GM21717 (cell line): ENCODE measurements at regions not wholly inside any gene's neighbourhood (a gene's known extent, or its start where the extent isn't known, plus 50 kb on each side); places are given as distances from the start of the nearest gene placed in this dataset.
"Not testable (repeated sequence)": the region's sequence is repeated elsewhere in the genome, so short reads cannot be mapped to it uniquely, and the experiment has no call there.

Source experiments
- ATAC-seq: cut with Tn5 transposase; IDR thresholded peaks from one replicate; pipeline ENCODE4 v1.9.1; 2021; ENCODE audit warnings: mild to moderate bottlenecking, moderate library complexity; ENCODE audit not compliant: unreplicated experiment

- ATAC-seq = no peak
Observed at GRCh38 chr12:19972325-19973288, 395.7 kb upstream of the PDE3A start.

GRCh38 chr12:19978193-19978592 is 390.1 kb upstream of the PDE3A start:
- ATAC-seq = no peak

- no peak for ATAC-seq
Observed at GRCh38 chr12:19979584-19979983, 388.8 kb upstream of the PDE3A start.

- ATAC-seq = no peak
Observed at GRCh38 chr12:19981944-19982343, 386.4 kb upstream of the PDE3A start.

GRCh38 chr12:19988001-19988400 is 380.3 kb upstream of the PDE3A start:
- ATAC-seq = no peak

GRCh38 chr12:19988459-19988873 is 379.9 kb upstream of the PDE3A start:
- no peak for ATAC-seq

- no peak for ATAC-seq
Observed at GRCh38 chr12:19988948-19989347, 379.4 kb upstream of the PDE3A start.

GRCh38 chr12:19991146-19991545 is 377.2 kb upstream of the PDE3A start:
- ATAC-seq = no peak

GRCh38 chr12:19992311-19992710 is 376.0 kb upstream of the PDE3A start:
- no peak for ATAC-seq

GRCh38 chr12:19994968-19995367 is 373.4 kb upstream of the PDE3A start:
- no peak for ATAC-seq

- ATAC-seq = no peak
Observed at GRCh38 chr12:19997656-19998400, 370.5 kb upstream of the PDE3A start.

GRCh38 chr12:19998411-19998810 is 369.9 kb upstream of the PDE3A start:
- no peak for ATAC-seq

- no peak for ATAC-seq
Observed at GRCh38 chr12:19998961-19999804, 369.2 kb upstream of the PDE3A start.

GRCh38 chr12:19999805-20000138 is 368.6 kb upstream of the PDE3A start:
- no peak for ATAC-seq

GRCh38 chr12:20000229-20000849 is 368.0 kb upstream of the PDE3A start:
- ATAC-seq = no peak

- no peak for ATAC-seq
Observed at GRCh38 chr12:20003252-20003651, 365.1 kb upstream of the PDE3A start.

GRCh38 chr12:20004952-20005351 is 363.4 kb upstream of the PDE3A start:
- no peak for ATAC-seq

GRCh38 chr12:20006871-20007730 is 361.2 kb upstream of the PDE3A start:
- ATAC-seq = no peak

GRCh38 chr12:20009965-20010364 is 358.4 kb upstream of the PDE3A start:
- ATAC-seq = not testable (repeated sequence)

- no peak for ATAC-seq
Observed at GRCh38 chr12:20011200-20011599, 357.1 kb upstream of the PDE3A start.
